Brain pericyte (primary cell): ENCODE measurements at regions not wholly inside any gene's neighbourhood (a gene's known extent, or its start where the extent isn't known, plus 50 kb on each side); places are given as distances from the start of the nearest gene placed in this dataset.
"Not testable (repeated sequence)": the region's sequence is repeated elsewhere in the genome, so short reads cannot be mapped to it uniquely, and the experiment has no call there.

Source experiments
- DNase-seq: peaks from one replicate; pipeline ENCODE4 v3.0.0-alpha.2; 2012; ENCODE audit warnings: low read depth, low spot score

DNA sequence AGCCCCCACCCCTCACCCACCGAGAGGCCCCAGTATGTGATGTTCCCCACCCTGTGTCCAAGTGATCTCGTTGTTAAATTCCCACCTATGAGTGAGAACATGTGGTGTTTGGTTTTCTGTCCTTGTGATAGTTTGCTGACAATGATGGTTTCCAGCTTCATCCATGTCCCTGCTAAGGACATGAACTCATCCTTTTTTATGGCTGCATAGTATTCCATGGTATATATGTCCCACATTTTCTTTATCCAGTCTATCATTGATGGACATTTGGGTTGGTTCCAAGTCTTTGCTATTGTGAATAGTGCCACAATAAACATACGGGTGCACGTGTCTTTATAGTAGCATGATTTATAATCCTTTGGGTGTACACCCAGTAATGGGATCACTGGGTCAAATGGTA lies 79.2 kb downstream of the PXDC1 start:
- not testable (repeated sequence) for DNase-seq

- DNase-seq = no peak
These were observed 80.1 kb downstream of the PXDC1 start for GRCh38 chr6:3671382-3671781.

DNA sequence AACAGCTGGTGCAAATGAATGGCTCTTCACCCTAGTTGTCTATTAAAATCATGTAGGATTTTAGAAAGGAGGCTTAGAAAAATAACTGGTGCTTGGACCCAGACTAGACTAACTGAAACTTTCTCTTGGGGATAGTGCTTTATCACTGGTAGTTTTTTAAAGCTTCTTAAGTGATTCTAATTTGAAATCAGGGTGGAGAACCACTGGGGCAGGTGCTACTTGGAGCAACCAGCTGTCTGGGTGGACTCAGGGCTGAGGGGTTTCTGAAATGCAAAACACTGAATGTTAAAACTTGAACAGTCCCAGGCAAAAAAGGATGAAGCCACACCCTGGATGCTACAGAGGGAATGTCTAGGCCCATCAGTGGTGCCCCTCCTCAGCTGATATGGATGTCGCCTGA lies 81.2 kb downstream of the PXDC1 start:
- DNase-seq = no peak

- DNase-seq = no peak
These were observed 81.6 kb downstream of the PXDC1 start for GRCh38 chr6:3669916-3670315.

- DNase-seq = no peak
These were observed 85.9 kb downstream of the PXDC1 start for GRCh38 chr6:3665608-3666007.

DNA sequence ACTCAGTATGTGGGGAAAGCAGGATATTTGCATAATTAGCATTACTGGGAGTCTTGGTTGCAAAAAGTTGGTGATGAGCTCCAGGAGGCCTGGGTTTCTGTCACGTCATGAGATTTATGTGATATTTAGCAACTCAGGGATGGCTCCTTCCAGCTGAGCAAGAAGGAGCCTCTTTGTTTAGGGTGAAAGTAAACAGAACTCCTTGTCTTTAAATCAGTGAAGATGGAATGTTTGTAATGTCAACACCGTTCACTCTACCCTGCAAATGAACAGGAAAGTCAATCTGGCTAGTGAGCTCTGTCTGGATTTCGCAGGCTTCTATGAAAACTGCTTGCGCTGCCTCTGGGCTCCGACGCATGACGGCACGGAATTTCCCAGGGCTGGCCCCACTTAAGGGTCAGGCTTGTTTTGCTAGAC lies 86.9 kb downstream of the PXDC1 start:
- DNase-seq = no peak

- no peak for DNase-seq
These were observed 87.7 kb downstream of the PXDC1 start for GRCh38 chr6:3663811-3664210.

GRCh38 chr6:3663081-3663480 lies 88.4 kb downstream of the PXDC1 start:
- DNase-seq = no peak

- DNase-seq = no peak
These were observed 90.1 kb downstream of the PXDC1 start for GRCh38 chr6:3661390-3661789.

DNA sequence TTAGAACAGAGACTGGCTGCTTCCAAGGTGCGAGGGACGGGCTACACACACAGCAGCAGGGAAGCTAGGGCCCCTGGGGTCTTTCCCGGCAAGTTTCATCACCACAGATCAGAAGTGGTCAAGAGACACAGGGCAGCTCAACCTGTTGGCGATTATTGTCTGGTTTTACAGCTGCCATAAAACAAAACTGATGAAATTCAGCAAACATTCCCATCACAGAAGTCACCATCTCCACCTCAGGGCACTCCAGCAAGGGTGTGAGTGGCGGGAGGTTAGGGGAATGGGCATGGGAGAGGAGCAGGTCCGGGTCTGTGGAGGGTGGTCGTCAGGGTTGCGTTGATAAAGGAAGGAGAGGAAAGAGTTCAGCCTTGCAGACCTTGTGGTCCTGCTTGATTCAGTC lies 91.0 kb downstream of the PXDC1 start:
- no peak for DNase-seq

- no peak for DNase-seq
These were observed 91.8 kb downstream of the PXDC1 start for GRCh38 chr6:3659748-3660147.

- DNase-seq = no peak
These were observed 95.4 kb downstream of the PXDC1 start for GRCh38 chr6:3656076-3656475.

GRCh38 chr6:3654898-3655297 lies 96.6 kb downstream of the PXDC1 start:
- no peak for DNase-seq

DNA sequence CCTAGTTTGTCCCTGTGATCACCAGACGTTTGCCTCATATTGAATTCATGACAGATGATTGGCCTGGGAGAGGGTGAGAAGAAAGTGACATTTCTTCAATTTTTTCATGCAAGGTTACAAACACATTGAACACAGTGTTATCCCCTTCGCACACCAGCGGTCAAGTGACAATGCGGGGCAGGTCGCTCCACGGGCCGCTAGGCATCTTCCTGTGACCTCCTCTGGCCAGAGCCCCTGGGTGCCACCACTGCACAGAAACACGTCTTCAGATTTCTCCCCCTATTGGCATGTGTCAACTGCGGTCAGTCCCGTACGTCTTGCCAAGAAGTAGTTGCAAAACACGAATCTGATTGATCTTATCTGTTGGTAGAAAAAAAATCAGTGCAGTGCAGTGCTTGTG lies 97.1 kb downstream of the PXDC1 start:
- DNase-seq = no peak

- no peak for DNase-seq
These were observed 97.9 kb downstream of the PXDC1 start for GRCh38 chr6:3653528-3654070.

- DNase-seq = no peak
These were observed 99.7 kb downstream of the PXDC1 start for GRCh38 chr6:3651698-3652229.

- no peak for DNase-seq
These were observed 100.4 kb downstream of the PXDC1 start for GRCh38 chr6:3650959-3651697.

DNA sequence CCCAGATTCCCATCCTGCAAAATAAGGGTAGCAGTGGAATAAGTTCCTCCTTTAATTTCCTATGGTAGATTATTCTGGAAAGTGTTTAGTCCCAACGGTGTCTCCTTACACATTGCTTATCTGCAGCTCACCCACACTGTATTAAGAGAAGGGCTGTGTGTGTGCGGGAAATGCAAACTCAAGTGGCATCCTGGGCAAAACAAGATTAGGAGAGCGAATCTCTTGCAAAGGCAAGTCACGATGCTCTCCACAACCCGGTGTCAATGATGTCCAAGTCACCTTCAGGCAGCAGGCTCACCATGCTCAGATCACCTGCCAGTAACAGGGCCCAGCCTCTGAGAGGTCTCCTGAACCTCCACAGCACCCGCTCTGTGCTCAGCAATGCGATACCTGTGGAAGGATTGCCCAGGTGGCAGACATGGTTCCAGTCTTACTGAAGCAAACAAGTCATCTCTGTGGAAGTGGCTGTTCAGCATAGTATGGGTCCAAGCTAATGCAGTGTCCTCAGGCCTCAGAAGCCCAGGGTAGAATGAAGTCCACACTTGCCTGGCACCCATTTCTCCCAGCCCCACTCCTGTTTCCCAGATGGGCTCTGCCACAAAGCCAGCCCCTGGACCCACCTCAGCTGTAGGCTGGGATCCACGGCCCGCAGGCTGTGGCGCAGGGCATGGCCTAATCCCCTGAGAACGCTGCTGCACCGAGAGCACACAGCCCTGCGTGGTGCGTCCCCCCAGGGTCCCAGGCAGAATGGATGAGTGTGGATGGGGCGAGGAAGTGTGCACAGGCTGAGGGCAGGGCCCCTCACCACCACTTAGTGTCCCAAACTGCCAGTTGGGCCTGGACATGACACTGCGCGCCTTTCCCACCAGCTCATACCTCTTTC lies 101.2 kb downstream of the PXDC1 start:
- DNase-seq = no peak

DNA sequence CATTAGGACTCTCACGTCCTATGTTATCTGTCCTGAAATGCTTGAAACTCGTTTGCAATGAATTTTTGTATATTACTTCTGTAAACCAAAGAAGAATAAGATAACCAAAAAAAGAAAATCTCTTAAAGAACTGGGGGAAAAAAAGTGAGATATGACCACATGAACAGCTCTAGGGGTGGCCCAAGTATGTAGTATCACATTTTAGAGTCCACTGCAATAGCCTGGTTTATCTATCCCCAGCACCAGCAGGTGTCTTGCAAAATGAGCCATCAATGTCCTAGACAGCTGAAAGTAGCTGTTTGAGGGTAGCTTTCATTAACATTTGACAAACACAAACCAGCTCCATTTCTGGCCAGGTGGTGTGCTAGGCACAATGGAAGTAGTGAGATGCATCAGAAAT lies 102.8 kb downstream of the PXDC1 start:
- no peak for DNase-seq

GRCh38 chr6:3646616-3647362 lies 104.7 kb downstream of the PXDC1 start:
- no peak for DNase-seq

GRCh38 chr6:3644739-3645012 lies 106.8 kb downstream of the PXDC1 start:
- DNase-seq = no peak
